ENCODE measurements at regions not wholly inside any gene's neighbourhood (a gene's known extent, or its start where the extent isn't known, plus 50 kb on each side); places are given as distances from the start of the nearest gene placed in this dataset.

DNA sequence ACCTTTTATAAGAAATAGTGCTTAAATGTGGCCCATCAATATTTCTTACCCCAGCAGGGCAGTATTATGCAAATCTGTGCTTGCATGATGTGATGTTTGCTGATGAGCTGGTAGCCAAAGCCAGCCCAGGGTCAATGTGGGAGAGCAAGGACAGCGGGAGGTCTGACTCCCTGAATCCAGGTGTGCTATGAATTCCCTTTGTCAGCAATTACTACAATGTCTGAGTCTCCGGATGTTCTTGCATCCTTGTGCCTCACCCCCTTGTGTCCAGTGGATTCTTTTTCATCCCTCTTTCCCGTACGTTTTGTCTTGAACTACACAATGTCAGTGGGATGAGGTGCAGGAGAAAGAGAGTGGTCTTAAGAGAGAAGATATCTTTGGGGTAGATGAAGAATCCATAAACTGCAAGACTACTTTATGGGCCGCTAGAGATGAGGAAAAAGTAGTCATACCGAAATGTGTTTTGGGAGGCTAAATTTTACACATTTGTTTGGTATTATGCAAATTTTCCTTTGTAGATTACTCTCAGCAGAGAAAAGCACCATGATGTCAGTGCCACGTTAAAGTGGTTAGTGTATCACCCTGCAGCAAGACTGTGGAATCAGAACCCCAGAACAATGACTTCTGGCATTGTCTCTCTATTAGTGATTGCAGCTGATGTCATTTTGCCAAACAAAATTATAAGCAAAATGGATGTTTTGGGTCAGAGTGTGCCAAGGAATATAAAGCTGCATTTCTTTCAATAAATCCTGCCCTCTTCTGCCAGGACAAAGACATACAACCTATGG lies 53.5 kb upstream of the TSHZ3 start:
- DNase-seq (ENCODE audit: low read depth in 4 of 4, low spot score in 1 of 4) = no peak

DNA sequence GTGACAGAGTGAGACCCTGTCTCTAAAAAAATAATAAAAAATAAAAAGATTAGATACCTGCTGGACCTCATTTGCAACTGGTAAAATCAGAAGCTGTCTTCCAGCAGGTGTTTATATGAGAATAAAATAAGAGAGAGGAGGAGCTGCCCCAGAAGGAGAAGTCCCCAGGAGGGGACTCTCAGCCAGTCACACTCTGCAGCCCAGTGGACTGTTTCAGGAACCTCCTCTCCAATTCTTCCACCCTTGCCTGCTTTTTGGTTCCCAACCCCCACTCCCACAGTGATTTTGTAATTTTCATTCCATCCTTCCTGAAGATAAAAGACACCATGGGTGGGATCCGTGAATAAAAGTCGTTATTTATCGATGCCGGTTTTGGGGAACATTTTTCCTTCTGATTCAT lies 56.9 kb upstream of the TSHZ3 start:
- DNase-seq (ENCODE audit: low read depth in 4 of 4, low spot score in 1 of 4) = no peak

DNA sequence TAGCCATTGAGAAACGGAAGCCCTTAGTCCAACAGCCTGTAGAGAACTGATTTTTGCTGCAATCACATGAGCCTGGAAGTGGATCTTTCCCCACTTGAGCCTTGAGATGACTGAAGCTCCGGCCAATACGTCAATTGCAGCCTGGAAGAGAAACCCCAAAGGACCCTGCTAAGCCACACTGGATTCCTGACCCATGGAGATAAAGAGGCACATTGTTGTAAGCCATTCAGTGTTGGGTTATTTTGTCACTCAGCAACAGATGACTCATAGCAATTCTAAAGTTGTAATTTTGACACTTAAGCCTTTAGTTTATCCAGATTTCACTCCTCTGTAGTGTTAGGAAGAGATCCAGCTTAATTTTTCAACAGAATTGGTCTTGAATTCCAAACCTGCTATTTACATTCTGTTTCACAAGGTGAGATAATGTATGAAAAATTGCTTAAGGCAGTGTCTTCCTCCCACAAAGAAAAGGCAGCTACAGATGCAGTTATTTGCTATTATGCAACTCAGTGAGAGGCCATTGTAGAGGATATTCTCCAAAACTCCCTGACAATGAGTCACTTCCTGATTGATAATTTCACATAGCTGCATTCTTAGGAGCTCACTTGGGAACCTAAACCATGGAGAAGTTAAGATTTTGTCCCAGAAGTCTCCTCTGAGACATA lies 59.4 kb upstream of the TSHZ3 start:
- DNase-seq (ENCODE audit: low read depth in 4 of 4, low spot score in 1 of 4) = no peak

DNA sequence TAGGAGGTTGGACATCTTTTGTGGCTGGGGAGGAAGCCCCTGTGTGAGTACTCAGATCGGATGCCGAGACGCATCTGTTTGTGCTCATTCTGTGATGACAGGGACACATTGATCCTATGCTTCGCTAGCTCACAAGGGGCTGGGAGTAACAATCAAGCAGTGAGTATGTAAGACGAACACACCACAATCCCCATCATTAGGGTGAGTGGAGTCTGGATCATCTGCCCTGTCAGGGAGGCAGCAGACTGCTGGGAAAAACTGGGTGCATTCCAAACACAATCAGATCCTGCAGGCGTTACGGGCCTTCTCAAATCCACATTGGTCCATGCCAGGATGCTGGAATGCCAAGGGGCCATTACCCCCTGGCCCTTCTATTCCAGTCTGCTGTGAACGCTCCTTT lies 64.1 kb upstream of the TSHZ3 start:
- no peak for DNase-seq (ENCODE audit: low read depth in 4 of 4, low spot score in 1 of 4)

DNA sequence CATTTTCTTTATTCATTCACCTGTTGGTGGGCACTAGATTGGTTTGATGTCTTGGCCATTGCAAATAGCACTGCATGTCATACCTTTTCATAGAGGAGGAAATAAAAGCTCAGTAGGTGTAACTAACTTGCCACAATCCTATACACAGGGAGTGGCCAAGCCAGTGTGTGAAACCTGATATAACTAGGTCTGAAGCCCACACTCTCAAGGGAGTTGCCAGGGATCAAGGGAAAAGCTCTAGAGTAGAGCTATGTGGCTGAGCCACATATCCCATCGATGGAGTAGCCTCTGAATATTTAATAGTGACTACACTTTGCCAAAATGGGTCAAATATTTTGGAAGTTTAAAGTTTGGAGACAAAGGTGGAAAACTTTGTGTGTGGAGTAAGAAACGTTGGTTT lies 66.1 kb upstream of the TSHZ3 start:
- DNase-seq (ENCODE audit: low read depth in 4 of 4, low spot score in 1 of 4) = no peak

DNA sequence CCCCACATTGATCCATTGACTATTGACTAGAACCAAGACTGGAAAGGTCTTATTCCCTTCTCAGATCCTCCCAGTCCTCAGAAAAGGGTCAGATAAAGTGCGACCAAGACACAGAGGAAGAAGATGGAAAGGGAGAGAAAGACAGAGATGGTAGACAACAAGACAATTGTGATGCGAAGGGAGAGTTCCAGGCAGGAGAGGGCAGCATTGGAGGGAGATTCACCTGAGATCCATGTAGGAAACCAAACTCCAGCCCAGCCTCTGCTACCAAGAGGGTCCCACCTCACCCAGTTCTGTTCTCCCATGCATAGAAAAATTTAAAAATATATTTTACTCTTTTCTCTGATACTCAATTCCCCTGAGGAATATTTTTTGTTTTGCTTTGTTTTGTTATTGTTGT lies 67.3 kb upstream of the TSHZ3 start:
- DNase-seq (ENCODE audit: low read depth in 4 of 4, low spot score in 1 of 4) = no peak

DNA sequence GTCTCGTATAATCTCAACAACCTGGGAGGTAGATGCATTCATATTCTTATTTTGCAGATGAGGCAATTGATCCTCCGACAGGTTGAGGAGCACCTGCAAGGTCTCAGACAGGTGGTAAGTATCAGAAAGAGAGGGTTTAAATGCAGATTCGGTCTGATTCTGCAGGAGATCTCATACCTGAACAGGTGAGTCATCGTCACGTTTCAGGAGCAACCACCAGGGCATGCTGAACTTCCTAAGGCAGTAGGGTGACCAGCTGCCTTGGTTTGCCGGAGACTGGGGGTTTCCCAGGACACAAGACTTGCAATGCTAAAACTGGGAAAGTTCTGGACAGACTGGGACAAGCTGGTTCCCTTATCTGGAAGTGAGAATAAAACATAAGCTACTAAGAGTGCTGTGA lies 68.8 kb upstream of the TSHZ3 start:
- no peak for DNase-seq (ENCODE audit: low read depth in 4 of 4, low spot score in 1 of 4)

DNA sequence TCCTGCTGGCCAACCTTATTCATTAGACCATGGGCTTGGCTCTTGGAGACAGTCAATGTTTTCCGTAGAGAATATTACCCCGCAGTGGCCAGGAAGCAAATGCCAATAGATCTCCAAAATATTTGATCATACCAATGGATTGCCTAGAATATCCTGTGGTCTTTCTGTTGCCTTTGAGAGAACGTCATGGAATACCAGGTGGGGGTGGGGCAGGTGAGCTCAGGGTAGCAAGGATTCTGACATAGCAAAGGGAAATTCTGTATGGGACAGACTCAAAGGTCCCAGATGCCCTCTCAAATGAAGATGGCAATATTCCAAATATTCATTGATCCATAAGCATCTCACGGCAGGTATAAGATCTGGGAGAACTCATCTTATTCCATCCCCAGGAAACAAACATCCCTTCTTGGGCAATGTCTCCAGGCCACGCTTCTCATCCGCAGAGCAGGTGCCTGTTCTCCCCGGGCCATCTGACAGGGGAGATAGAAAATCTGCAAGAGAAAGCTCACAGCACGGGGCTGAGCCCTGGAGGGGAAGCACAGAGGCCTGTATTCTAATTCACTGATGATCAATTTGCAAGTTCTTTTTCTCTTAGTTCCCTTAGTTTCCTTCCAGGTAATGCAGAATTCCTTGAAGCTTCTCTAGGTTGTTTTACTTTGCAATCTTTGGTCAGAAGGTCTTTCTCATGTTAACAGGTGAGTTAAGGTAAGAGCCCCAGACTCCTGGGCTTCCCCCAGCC lies 69.6 kb upstream of the TSHZ3 start:
- DNase-seq (ENCODE audit: low read depth in 4 of 4, low spot score in 1 of 4) = no peak

DNA sequence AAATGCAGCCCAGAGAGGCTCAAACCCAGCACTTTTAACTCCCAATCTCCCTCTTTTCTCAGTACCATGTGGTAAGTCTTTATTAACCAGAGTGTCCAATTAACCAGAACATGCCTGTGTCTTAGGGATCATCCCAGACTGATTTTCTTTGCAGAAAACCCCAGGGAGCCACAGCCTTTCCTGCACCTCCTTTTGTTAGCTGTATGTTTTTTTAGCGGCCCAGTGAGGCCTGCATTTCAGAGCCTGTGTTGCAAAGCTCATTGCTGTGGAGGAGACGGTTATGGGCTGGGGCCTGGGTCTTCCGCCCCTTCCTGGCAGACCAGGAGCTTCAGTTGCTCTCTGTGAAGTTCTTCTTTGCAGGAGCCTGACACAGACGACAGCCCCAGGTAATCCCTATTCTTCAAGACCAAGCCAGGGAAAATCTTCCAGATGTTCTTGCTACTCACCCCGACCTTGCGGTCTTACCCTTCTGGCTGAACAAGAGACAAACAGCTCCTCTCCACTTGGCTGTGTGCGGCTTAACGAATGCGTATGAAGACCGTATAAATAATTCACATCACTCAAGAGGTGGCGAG lies 70.7 kb upstream of the TSHZ3 start:
- DNase-seq (ENCODE audit: low read depth in 4 of 4, low spot score in 1 of 4) = no peak

DNA sequence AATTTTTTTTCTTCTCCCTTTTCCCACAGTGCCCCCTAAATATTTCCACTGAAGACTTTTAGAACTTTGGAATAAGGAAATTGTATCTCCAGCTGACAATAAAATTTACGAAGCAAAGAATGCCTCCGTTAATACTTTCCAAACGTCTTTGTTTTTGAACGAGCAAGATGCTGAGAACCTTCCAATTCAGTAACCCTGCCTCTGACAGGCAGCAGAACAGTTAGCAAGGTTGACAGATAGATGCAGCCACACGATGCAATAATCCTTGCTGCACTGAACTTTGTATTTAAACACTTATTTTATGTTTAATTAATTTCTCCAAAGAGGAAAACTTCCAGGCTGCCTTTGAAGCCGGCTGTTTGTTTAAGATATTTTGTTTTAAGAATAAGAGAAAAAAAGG lies 71.8 kb upstream of the TSHZ3 start:
- no peak for DNase-seq (ENCODE audit: low read depth in 4 of 4, low spot score in 1 of 4)

DNA sequence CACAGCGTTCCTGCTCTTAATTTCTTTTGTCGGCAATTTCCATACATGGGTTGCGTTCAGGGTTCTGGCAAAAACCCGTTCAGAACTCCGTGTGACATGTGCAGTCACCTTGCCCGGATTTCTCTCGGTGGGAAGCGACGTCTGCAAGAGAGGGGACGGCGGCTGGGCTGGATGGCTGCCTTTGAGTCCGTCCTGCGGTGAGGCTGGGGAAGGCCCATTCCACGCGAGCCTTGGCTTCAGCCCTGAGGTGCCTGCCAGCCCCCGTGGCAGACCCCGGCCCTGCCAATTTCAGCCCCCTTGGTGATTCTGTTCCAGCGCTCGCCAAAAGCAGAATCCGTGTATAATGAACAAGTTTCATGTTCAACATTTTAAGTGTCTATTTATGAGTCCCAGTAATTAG lies 72.6 kb upstream of the TSHZ3 start:
- no peak for DNase-seq (ENCODE audit: low read depth in 4 of 4, low spot score in 1 of 4)

DNA sequence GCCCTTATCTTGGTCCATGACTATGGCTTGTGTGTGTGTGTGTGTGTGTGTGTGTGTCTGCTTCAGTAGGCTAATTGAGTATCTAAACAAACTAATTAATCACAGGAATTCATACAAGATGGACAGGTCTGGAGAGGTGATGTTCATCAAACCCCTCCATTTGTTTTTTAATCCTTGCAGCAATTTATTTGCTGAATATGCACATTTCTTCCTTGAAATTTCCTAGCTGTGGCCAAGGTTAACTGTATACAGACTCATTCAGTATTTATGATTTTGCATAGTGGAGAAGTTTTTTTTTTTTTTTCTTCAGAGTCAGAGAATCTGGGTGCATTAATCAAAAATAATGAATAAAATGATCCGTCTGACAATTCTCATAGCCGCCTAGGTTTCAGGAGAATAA lies 74.7 kb upstream of the TSHZ3 start:
- DNase-seq (ENCODE audit: low read depth in 4 of 4, low spot score in 1 of 4) = no peak

DNA sequence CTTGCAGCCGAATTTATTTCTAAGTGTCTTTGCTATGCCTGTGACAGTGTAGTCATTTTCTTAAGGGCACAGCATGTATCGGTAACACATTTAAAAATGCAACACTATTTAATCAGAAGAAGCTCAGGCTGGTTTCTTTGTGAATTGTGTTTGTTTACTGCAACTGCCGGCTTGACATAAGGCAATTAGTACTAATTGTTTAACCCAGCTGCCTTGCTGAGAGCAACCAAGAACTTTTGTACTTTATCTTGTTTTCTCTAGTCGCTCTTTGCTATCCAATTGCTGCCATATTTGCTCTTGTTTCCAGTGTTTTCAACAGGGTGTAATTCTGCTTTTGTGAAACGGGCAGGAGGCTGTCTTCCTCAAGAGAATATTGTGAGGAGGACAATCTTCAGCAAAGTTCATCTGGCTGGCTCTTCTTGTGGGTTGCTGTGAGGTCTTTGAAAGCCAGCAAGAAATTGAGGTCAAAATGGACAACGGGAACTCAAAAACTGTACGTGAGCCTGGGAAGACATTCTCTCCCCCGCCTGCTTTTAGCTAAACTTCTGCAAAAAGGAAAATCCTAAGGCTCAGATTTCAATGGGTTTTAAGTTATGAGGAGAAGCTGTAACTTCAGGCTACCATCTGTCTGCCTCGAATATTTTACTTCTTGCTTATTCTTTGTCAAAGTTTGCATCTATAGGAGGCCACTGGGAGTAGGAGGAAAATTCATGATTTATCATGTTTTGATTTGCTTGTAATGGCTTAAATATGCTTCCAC lies 75.8 kb upstream of the TSHZ3 start:
- DNase-seq (ENCODE audit: low read depth in 4 of 4, low spot score in 1 of 4) = no peak

DNA sequence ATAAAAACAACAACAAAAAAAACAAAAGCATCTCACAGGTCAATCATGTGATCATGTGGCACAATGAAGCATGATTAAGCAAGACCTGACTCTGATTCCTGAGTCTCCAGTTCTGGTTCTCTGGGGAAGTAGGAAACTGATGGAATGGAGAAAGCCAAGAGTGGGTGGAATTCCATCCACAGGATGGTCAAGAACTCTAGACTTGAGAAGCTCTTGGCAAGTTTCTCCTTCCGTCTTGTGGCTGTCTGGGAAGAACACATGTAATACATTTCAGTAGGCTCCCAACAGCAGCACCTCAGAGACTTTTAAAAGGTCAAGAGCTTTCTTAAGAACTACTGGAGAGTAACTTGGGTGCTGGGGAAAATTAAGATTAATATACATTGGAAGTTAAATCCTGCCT lies 78.6 kb upstream of the TSHZ3 start:
- no peak for DNase-seq (ENCODE audit: low read depth in 4 of 4, low spot score in 1 of 4)

DNA sequence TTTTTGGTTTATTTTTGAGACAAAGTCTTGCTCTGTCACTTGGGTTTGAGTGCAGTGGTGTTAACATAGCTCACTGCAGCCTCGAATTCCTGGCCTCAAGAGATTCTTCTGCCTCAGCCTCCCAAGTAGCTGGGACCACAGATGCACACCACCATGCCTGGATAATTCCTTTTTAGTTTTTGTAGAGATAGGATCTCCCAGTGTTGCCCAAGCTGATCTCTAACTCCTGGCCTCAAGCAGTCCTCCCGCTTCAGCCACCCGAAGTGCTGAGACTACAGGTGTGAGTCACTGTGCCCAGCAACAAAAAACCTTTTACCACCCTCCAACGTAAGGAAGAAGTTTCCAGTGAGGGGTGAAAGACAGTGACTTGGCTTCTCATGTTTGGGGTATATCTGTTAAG lies 81.1 kb upstream of the TSHZ3 start:
- no peak for DNase-seq (ENCODE audit: low read depth in 4 of 4, low spot score in 1 of 4)

DNA sequence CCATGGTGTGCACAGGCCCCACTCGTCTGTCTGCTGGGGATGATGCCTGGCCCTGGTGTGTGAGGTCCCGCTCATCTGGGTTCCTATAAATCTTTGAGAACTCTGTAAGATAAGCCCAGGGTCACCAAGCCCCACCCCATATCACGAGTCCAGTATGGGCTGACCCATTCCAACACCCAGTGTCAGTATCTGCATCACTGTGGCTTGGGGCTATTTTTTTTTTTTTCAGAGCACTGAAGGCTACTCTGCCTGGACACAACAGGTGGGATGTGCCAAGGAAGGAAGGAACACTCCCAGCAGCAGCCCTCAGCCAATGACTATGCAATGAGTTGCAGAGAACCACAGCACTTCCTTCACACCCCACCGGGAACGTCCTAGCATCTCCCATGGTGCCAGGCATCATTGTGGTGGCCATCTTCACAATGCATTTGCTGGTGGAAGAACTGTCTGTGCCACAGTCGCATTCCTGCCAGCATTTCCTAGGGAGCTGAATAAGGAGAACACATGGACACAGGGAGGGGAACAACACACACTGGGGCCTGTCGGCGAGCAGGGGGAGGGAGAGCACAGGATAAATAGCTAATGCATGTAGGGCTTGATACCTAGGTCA lies 83.1 kb upstream of the TSHZ3 start:
- DNase-seq (ENCODE audit: low read depth in 4 of 4, low spot score in 1 of 4) = no peak

DNA sequence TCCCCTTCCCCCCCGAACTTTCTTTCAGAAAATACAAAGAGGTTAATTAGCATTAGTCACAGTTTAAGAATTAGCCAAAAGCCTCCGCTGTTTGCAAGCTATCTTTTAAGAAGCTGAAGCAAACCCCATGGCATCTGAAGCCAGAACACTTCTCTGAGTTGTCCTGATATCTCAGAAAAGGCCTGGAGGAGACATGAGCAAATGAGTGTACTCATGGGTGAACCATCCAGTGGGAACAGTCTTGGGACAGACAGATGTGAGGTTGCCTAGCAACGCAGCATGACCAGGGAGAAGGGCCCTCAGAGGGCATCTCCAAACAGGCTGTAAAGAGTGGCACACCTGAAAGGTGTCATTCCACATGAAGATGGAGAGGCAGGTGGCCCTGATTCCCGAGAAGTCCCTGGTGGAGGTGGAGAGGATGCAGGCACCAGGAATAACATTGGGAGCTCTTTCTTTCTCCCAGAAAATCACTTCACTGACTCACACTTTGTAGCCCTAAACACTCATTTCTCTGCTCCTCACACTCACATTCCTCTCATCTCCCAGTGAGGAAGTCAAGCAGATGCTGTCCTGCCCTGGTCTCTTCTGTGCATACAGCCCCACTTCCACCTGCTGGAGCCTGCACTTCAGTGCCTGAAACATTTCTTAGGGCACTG lies 87.0 kb upstream of the TSHZ3 start:
- DNase-seq (ENCODE audit: low read depth in 4 of 4, low spot score in 1 of 4) = no peak

DNA sequence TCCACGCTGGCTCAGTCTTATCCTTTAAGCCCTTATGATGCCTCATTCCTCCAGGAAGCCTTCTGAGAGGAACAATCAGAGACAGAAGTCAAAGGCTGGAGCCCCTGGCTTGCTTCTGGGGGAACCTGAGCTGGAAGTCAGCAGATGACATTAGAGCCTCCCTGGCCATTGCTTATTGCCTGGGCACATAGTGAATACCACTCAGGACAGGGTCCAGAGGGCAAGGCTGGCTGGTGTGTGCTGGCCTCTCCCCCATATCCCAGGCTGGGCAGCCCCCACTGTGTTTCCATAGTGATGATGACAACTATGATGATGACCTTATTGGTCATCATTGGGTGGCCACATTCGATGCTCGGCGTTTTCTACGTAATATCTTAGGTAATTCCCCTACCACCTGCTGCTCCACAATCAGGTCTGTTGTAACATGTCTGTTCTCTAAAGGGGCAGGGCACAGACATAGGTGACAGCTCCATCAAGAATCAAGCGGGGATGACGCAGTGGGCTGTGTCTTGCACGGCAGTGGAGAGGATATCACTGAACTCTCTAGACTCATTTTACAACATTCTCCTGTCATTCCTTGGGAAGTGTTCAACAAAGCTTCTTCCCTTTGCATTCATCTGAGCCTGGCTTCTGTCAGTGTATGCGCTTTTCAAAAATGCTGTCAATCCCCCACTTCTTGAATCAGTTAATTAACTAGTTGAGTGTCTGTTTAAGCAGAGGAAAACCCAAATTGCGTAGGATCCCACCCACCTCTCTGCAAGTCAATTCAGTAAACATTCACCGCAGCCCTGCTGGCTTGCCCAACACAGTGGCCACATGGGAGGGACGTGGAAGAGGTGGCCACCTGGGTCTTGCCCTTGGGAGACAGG lies 89.4 kb upstream of the TSHZ3 start:
- DNase-seq (ENCODE audit: low read depth in 4 of 4, low spot score in 1 of 4) = no peak

DNA sequence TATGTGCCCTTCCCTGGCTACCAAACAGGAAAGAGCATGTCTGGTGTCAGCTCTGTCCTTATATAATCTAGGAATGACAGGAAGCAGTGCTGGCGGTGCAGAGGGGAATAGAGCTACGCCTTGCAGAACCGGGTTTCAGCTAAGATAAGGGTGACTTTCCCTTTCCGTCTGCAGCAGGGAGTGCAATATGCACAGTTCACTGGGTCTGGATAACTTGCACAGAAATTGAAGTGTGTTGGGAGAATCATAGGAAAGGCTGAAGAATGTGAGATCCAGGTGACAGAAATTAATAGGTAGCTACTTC lies 90.0 kb upstream of the TSHZ3 start:
- DNase-seq (ENCODE audit: low read depth in 4 of 4, low spot score in 1 of 4) = no peak

DNA sequence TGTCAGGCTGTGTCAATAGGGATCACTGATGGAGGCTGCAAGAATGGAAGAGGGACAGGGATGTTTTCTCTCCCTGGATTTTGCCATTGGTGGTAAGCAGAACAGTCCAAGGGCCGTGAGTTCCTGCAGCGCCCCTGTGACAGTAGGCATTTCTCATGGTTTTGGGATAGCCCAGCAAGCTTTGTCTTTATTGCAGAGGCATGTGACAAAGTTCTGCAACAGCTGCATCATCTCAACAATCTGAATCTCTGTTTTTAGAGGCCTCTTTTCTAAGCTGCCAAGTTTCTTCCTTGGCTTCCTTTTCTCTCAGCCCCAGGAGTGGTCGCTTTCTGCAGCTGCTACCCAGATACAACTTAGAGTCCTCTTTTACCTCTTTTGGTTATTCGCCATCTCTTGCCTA lies 95.7 kb upstream of the TSHZ3 start:
- no peak for DNase-seq (ENCODE audit: low read depth in 4 of 4, low spot score in 1 of 4)

Measured in stimulated activated CD4-positive, alpha-beta T cell treated with anti-CD3 and anti-CD28 coated beads, Interleukin-1b, Interleukin-23, amount 100 ng/mL, for 24 hours (primary cell).